CD14-positive monocyte (primary cell): ENCODE measurements at regions not wholly inside any gene's neighbourhood (a gene's known extent, or its start where the extent isn't known, plus 50 kb on each side); places are given as distances from the start of the nearest gene placed in this dataset.
"Not testable (repeated sequence)": the region's sequence is repeated elsewhere in the genome, so short reads cannot be mapped to it uniquely, and the experiment has no call there.

Source experiments
- DNase-seq, 3 donors: peaks; one replicate each; pipeline ENCODE4 v3.0.0-alpha.2; 2011 to 2022
- H2AFZ ChIP-seq: 2 replicates; pipeline ENCODE4 v1.6.0; 2012; ENCODE audit warnings: mild to moderate bottlenecking, low read depth, low read length, inconsistent platforms; ENCODE audit not compliant: insufficient read depth, poor library complexity, severe bottlenecking
- H3K27ac ChIP-seq, 2 donors: 1 replicate in 1 of 2; 2 replicates in 1 of 2; pipeline ENCODE4 v1.5.1; 2012 to 2013; ENCODE audit warnings: low read length in 2 of 2, control low read depth in 1 of 2, inconsistent platforms in 1 of 2, low read depth in 1 of 2, mild to moderate bottlenecking in 1 of 2
- H3K27me3 ChIP-seq, 2 donors: one replicate each; pipeline versions ENCODE4 v1.6.0 to v1.6.1; 2011 to 2013; ENCODE audit warnings: low read length in 2 of 2; ENCODE audit not compliant: control insufficient read depth in 2 of 2, insufficient read depth in 2 of 2
- H3K36me3 ChIP-seq, 2 donors: replicated peaks in 1 of 2; 1 replicate in 1 of 2; 2 replicates in 1 of 2; pipeline versions ENCODE4 v1.5.1 to v1.6.1; 2012 to 2013; ENCODE audit warnings: low read length in 2 of 2, control low read depth in 1 of 2, inconsistent platforms in 1 of 2, mild to moderate bottlenecking in 1 of 2; ENCODE audit not compliant: insufficient read depth in 2 of 2, control insufficient read depth in 1 of 2
- H3K4me1 ChIP-seq, 2 donors: 1 replicate in 1 of 2; 2 replicates in 1 of 2; pipeline versions ENCODE4 v1.5.1 to v1.6.1; 2012 to 2013; ENCODE audit warnings: low read length in 2 of 2, control low read depth in 1 of 2, inconsistent platforms in 1 of 2, mild to moderate bottlenecking in 1 of 2, moderate library complexity in 1 of 2; ENCODE audit not compliant: insufficient read depth in 2 of 2, control insufficient read depth in 1 of 2
- H3K4me2 ChIP-seq: replicated peaks from 2 replicates; pipeline ENCODE3; 2012; ENCODE audit warnings: low read length, moderate library complexity, mild to moderate bottlenecking; ENCODE audit not compliant: poor library complexity, severe bottlenecking; ENCODE audit errors: extremely low read depth
- H3K4me3 ChIP-seq, 3 experiments: fragments of 200-600 bp in 1 of 3; sonication (generic) in 1 of 3; replicated peaks in 1 of 3; 1 replicate in 2 of 3; 2 replicates in 1 of 3; pipeline ENCODE4 v1.5.1; 2011 to 2013; ENCODE audit warnings: low read length in 3 of 3, mild to moderate bottlenecking in 3 of 3, control low read depth in 2 of 3, low read depth in 2 of 3, inconsistent platforms in 1 of 3, moderate library complexity in 1 of 3
- H3K79me2 ChIP-seq: 2 replicates; pipeline ENCODE4 v1.6.0; 2012; ENCODE audit warnings: mild to moderate bottlenecking, control low read depth, inconsistent platforms, low read length, moderate library complexity; ENCODE audit not compliant: insufficient read depth
- H3K9ac ChIP-seq: 2 replicates; pipeline ENCODE4 v1.6.0; 2017; ENCODE audit warnings: low read length, mild to moderate bottlenecking; ENCODE audit not compliant: insufficient read depth, poor library complexity, severe bottlenecking
- H3K9me3 ChIP-seq, 2 donors: replicated peaks in 1 of 2; 1 replicate in 1 of 2; 2 replicates in 1 of 2; pipeline versions ENCODE4 v1.5.1 to v1.6.1; 2012 to 2013; ENCODE audit warnings: low read length in 2 of 2, control low read depth in 1 of 2; ENCODE audit not compliant: control insufficient read depth in 1 of 2, insufficient read depth in 1 of 2
- H4K20me1 ChIP-seq: 2 replicates; pipeline ENCODE4 v1.6.0; 2012; ENCODE audit warnings: mild to moderate bottlenecking, low read length, control low read depth, moderate library complexity; ENCODE audit not compliant: insufficient read depth
- H3K27ac Mint-ChIP-seq, 7 donors: one replicate each; pipeline ENCODE4 v1.8.0; 2020; ENCODE audit warnings: mild to moderate bottlenecking in 7 of 7, mixed read lengths in 7 of 7, moderate library complexity in 6 of 7, inconsistent platforms in 2 of 7
- H3K27me3 Mint-ChIP-seq, 3 donors: one replicate each; pipeline ENCODE4 v1.8.0; 2021 to 2022; ENCODE audit warnings: low read depth in 3 of 3, mild to moderate bottlenecking in 3 of 3, mixed read lengths in 3 of 3, moderate library complexity in 3 of 3, inconsistent platforms in 1 of 3
- H3K36me3 Mint-ChIP-seq, 2 donors: one replicate each; pipeline ENCODE4 v1.8.0; 2020; ENCODE audit warnings: mixed read lengths in 2 of 2, inconsistent platforms in 1 of 2, mild to moderate bottlenecking in 1 of 2
- H3K4me1 Mint-ChIP-seq: one replicate; pipeline ENCODE4 v1.8.0; 2020; ENCODE audit warnings: mild to moderate bottlenecking, mixed read lengths
- H3K4me3 Mint-ChIP-seq, 2 donors: one replicate each; pipeline ENCODE4 v1.8.0; 2020; ENCODE audit warnings: mild to moderate bottlenecking in 2 of 2, mixed read lengths in 2 of 2, moderate library complexity in 1 of 2
- H3K9me3 Mint-ChIP-seq, 7 donors: one replicate each; pipeline ENCODE4 v1.8.0; 2020 to 2022; ENCODE audit warnings: mixed read lengths in 7 of 7, mild to moderate bottlenecking in 6 of 7, moderate library complexity in 6 of 7, inconsistent platforms in 2 of 7
- WGBS: methylation state at CpG from one replicate; pipeline ENCODE4 v1.1.5; 2013; ENCODE audit warnings: missing lambda C conversion rate; ENCODE audit not compliant: insufficient coverage; 5-methylcytosine and 5-hydroxymethylcytosine counted together
- intact Hi-C, 2 donors: fragments of 100-400 bp; cut with micrococcal nuclease; formaldehyde crosslinking; loops; one replicate each; pipeline versions ENCODE4 v1.15.0 to v1.15.1; 2023

DNA sequence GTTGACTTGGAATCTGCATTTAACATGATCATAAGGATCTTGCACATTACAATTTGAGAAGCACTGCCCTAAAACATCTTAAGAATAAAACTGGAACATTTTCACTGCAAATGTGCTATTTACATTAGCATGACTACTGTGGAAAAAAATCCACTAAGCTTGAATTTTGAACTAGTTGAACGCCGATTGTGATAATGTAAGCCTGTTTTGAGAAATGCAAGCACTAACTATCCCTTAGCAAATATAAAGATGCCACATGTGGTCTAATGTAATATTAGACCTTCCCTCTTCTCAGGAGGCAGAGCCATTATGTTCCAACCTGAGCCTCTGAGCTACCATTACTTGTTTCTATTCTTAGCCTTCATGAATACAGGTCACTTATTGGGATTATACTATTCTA is 278.0 kb downstream of the SPATA31A6 start:
- H3K4me3 Mint-ChIP-seq, H3K9me3 Mint-ChIP-seq, H2AFZ ChIP-seq, H3K4me3 ChIP-seq, H3K27ac ChIP-seq, H3K79me2 ChIP-seq, DNase-seq, H3K4me1 ChIP-seq, intact Hi-C loops, H3K27ac Mint-ChIP-seq, H3K27me3 Mint-ChIP-seq, H3K4me1 Mint-ChIP-seq, H3K4me2 ChIP-seq, H3K9ac ChIP-seq, H4K20me1 ChIP-seq, H3K9me3 ChIP-seq, H3K36me3 ChIP-seq, H3K36me3 Mint-ChIP-seq, H3K27me3 ChIP-seq: not testable (repeated sequence)
- no CpG with 5 or more reads among the region's 2 CpGs for WGBS

GRCh38 chr9:42461863-42462262 is 278.4 kb downstream of the SPATA31A6 start:
- H3K36me3 ChIP-seq, H3K36me3 Mint-ChIP-seq, H3K4me3 ChIP-seq, H3K9me3 Mint-ChIP-seq, H2AFZ ChIP-seq, H3K4me3 Mint-ChIP-seq, H3K4me1 ChIP-seq, H4K20me1 ChIP-seq, H3K4me2 ChIP-seq, intact Hi-C loops, H3K4me1 Mint-ChIP-seq, H3K27me3 Mint-ChIP-seq, H3K9me3 ChIP-seq, H3K27me3 ChIP-seq, H3K27ac Mint-ChIP-seq, H3K9ac ChIP-seq, DNase-seq, H3K79me2 ChIP-seq, H3K27ac ChIP-seq: not testable (repeated sequence)
- WGBS = no CpG with 5 or more reads among the region's 1 CpG

DNA sequence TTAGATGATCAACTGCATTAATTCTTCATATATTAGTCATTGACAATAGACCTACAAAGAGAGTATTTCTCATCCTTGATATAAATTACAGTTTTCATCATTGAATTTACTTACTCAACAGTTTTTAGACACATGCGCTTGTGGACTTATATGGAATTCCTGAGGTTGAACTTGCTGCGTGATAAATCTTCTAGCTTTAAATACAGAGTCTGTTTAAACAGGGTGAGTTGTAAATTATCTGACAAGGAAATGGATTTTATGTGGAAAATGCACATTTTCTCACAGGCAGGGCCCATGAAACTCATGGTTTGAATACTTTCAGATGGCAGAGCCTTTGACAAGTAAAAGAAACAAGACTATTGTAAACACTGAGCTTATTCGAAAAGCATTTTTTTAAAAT is 280.5 kb downstream of the SPATA31A6 start:
- H3K36me3 Mint-ChIP-seq, H3K27me3 ChIP-seq, H3K27me3 Mint-ChIP-seq, H3K9ac ChIP-seq, H3K4me1 ChIP-seq, H3K4me2 ChIP-seq, H3K27ac Mint-ChIP-seq, H3K9me3 Mint-ChIP-seq, H3K9me3 ChIP-seq, H2AFZ ChIP-seq, H3K36me3 ChIP-seq, DNase-seq, H3K4me3 ChIP-seq, H4K20me1 ChIP-seq, H3K4me3 Mint-ChIP-seq, H3K27ac ChIP-seq, H3K4me1 Mint-ChIP-seq, H3K79me2 ChIP-seq, intact Hi-C loops: not testable (repeated sequence)
- WGBS = no CpG with 5 or more reads among the region's 3 CpGs
